ENCODE measurements at regions not wholly inside any gene's neighbourhood (a gene's known extent, or its start where the extent isn't known, plus 50 kb on each side); places are given as distances from the start of the nearest gene placed in this dataset.

DNA sequence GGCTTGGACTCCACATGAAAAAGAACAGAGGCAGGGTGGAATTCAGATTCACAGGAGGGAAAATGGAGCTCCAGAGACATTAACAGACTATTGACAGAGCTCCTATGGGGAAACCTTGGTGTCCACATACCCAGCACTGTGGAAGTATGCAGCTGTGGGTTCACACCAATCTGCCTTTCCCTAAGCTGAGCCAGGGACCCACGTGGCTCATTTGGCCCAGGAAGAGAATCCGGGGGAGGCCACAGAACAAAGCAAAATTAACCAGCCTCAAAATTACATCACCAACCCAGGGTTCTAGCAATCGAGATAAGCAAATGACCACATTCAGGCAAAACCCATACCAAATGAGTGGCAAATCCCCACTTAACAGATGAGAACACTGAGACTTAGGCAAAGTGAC, 105.8 kb upstream of the TWIST2 start:
- Histone ChIP-seq H3K4me3 (no peak overlapping the region), H3K27ac (no peak overlapping the region), H3K9me3 (no peaks in the 10 kb centered on the region), H3K4me1 (no peaks in the 10 kb centered on the region), H3K36me3 (no peaks in the 10 kb centered on the region), H3K27me3 (no peaks in the 10 kb centered on the region)
- no peak for TF ChIP-seq EP300 (IDR thresholded peaks at IDR 0.05; ENCODE audit: low read depth)
- no peak for TF ChIP-seq POLR2A (IDR thresholded peaks at IDR 0.05)
- no peak for TF ChIP-seq POLR2AphosphoS5 (IDR thresholded peaks at IDR 0.05)
- TF ChIP-seq, protein P1, sequence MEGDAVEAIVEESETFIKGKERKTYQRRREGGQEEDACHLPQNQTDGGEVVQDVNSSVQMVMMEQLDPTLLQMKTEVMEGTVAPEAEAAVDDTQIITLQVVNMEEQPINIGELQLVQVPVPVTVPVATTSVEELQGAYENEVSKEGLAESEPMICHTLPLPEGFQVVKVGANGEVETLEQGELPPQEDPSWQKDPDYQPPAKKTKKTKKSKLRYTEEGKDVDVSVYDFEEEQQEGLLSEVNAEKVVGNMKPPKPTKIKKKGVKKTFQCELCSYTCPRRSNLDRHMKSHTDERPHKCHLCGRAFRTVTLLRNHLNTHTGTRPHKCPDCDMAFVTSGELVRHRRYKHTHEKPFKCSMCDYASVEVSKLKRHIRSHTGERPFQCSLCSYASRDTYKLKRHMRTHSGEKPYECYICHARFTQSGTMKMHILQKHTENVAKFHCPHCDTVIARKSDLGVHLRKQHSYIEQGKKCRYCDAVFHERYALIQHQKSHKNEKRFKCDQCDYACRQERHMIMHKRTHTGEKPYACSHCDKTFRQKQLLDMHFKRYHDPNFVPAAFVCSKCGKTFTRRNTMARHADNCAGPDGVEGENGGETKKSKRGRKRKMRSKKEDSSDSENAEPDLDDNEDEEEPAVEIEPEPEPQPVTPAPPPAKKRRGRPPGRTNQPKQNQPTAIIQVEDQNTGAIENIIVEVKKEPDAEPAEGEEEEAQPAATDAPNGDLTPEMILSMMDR (IDR thresholded peaks at IDR 0.05): no peak
- in situ Hi-C loops (cut with MboI; ENCODE audit: low pct_ligation_motif_present in 1 of 4, low pct_unique_long_range_greater_than_20kb in 1 of 4, low sequenced_read_pairs in 3 of 4): no loop called here
- 70 to 100% methylated on average over 1 to 3 of the region's 3 CpGs for WGBS, 2 donors (ENCODE audit: low coverage in 1 of 2)
- intact Hi-C loops (cut with DNase I; ENCODE audit: low total_unique reads): no loop called here
- no peak for DNase-seq

DNA sequence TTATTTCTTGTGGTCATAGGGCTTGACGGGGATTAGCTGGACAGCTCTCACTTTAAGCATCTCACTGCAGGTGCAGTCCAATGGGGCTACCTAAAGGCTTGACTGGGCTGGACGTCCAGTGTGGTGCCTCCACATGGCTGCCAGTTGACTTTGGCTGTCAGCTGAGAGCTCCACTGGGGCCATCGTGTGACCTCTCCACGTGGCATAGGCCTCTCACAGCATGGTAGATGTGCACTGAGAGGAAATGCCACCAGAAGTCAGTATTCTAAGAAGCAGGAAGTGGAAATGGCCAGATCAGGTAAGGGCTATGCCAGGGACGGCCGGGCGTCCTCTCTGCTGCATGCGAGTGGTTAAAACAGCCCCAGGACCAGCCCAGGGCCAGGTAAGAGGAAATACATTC, 105.2 kb upstream of the TWIST2 start:
- H3K36me3 ChIP-seq: no peaks in the 10 kb centered on the region
- H3K4me3 ChIP-seq: no peak overlapping the region
- no peaks in the 10 kb centered on the region for H3K27me3 ChIP-seq
- H3K27ac ChIP-seq: no peak overlapping the region
- intact Hi-C loops (cut with DNase I; ENCODE audit: low total_unique reads) (no loop called here), in situ Hi-C loops (cut with MboI; ENCODE audit: low pct_ligation_motif_present in 1 of 4, low pct_unique_long_range_greater_than_20kb in 1 of 4, low sequenced_read_pairs in 3 of 4) (no loop called here)
- H3K9me3 ChIP-seq: no peaks in the 10 kb centered on the region
- no peaks in the 10 kb centered on the region for H3K4me1 ChIP-seq
- TF ChIP-seq POLR2A (IDR thresholded peaks at IDR 0.05) (no peak), EP300 (IDR thresholded peaks at IDR 0.05; ENCODE audit: low read depth) (no peak), POLR2AphosphoS5 (IDR thresholded peaks at IDR 0.05) (no peak)
- TF ChIP-seq, protein P1 (IDR thresholded peaks at IDR 0.05): no peak
- no peak for DNase-seq
- WGBS, 2 donors (ENCODE audit: low coverage in 1 of 2): 80% methylated on average over 1 to 8 of the region's 8 CpGs

DNA sequence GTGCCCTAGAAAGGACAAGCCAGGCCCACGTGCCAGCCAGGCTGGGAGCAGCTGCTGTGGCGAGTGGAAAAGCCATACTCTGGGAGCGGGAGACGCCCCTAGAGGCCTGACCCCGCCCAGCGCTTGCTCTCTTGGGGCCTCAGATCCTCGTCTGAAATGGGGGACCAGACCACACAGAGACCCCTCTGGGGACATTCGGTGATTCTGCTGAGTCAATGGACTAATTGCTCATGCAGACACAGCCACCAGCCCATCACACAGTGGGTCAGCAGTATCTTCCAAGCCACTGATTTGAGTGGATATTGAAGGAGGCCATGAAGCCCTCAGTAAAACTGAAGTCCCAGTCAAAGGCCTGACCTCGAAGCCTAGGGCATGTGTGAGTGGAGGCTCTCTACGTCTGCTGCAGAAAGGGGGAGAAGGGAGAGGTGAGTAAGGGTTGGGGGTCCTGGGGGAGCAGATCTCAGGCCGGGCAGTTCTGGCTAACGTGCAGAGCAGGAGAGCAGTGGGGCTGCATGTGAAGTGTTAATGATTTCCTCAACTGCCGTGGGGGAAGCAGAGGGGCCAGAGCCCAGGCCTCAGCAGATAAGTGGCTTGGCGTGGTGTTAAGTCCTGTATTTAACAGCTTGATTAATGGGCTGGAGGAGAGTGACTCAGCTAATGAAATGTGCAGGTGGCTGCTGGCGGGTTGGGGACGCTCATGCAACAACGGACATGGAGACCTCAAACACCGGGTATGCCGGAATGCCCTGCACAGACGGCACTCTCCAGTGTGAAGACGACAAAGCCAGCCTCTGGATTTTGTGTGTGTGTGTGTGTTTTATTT, 104.4 kb upstream of the TWIST2 start:
- no peak for TF ChIP-seq EP300 (IDR thresholded peaks at IDR 0.05; ENCODE audit: low read depth)
- no peak for TF ChIP-seq POLR2AphosphoS5 (IDR thresholded peaks at IDR 0.05)
- TF ChIP-seq POLR2A (IDR thresholded peaks at IDR 0.05): no peak
- TF ChIP-seq, protein P1 (IDR thresholded peaks at IDR 0.05): no peak
- Histone ChIP-seq H3K9me3 (no peaks in the 10 kb centered on the region), H3K4me3 (no peak overlapping the region), H3K36me3 (no peaks in the 10 kb centered on the region), H3K27ac (no peak overlapping the region), H3K4me1 (no peaks in the 10 kb centered on the region), H3K27me3 (no peaks in the 10 kb centered on the region)
- no peak for DNase-seq
- intact Hi-C loops (cut with DNase I; ENCODE audit: low total_unique reads) (no loop called here), in situ Hi-C loops (cut with MboI; ENCODE audit: low pct_ligation_motif_present in 1 of 4, low pct_unique_long_range_greater_than_20kb in 1 of 4, low sequenced_read_pairs in 3 of 4) (no loop called here)
- WGBS, 2 donors (ENCODE audit: low coverage in 1 of 2): 54 to 61% methylated on average over 12 to 21 of the region's 21 CpGs

DNA sequence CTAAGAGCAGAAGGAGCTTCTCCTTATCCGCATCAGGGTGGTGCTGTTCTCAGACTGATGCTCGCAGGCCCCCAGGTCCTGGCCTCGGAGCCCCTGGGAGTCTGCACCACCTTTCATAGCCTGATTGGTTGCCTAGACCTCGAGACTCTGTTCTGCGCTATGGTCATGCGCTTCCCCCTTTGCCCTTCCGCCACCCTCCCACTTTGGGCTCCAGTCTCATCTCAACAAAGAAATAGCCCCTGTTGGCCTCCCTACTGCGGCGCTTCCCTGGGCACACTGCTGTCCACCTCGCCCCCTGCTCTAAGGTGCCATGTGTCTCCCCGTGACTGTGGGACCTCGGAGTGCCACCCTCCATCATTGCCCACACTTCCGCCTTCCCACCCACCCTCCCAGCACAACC, 102.9 kb upstream of the TWIST2 start:
- no peak overlapping the region for H3K4me3 ChIP-seq
- no peaks in the 10 kb centered on the region for H3K4me1 ChIP-seq
- intact Hi-C loops (cut with DNase I; ENCODE audit: low total_unique reads) (no loop called here), in situ Hi-C loops (cut with MboI; ENCODE audit: low pct_ligation_motif_present in 1 of 4, low pct_unique_long_range_greater_than_20kb in 1 of 4, low sequenced_read_pairs in 3 of 4) (no loop called here)
- no peak for TF ChIP-seq POLR2A (IDR thresholded peaks at IDR 0.05)
- no peak for TF ChIP-seq POLR2AphosphoS5 (IDR thresholded peaks at IDR 0.05)
- no peak for TF ChIP-seq EP300 (IDR thresholded peaks at IDR 0.05; ENCODE audit: low read depth)
- TF ChIP-seq, protein P1 (IDR thresholded peaks at IDR 0.05): no peak
- WGBS, 2 donors (ENCODE audit: low coverage in 1 of 2): 76 to 86% methylated on average over 6 to 13 of the region's 13 CpGs
- H3K27ac ChIP-seq: no peak overlapping the region
- H3K36me3 ChIP-seq: no peaks in the 10 kb centered on the region
- no peaks in the 10 kb centered on the region for H3K9me3 ChIP-seq
- H3K27me3 ChIP-seq: no peaks in the 10 kb centered on the region
- DNase-seq: no peak

Measured in transverse colon (tissue), 4 donors.